HG02623 (cell line): ENCODE measurements at regions not wholly inside any gene's neighbourhood (a gene's known extent, or its start where the extent isn't known, plus 50 kb on each side); places are given as distances from the start of the nearest gene placed in this dataset.

Source experiments
- ATAC-seq: cut with Tn5 transposase; IDR thresholded peaks from one replicate; pipeline ENCODE4 v1.9.1; 2021; ENCODE audit warnings: moderate library complexity; ENCODE audit not compliant: unreplicated experiment

DNA sequence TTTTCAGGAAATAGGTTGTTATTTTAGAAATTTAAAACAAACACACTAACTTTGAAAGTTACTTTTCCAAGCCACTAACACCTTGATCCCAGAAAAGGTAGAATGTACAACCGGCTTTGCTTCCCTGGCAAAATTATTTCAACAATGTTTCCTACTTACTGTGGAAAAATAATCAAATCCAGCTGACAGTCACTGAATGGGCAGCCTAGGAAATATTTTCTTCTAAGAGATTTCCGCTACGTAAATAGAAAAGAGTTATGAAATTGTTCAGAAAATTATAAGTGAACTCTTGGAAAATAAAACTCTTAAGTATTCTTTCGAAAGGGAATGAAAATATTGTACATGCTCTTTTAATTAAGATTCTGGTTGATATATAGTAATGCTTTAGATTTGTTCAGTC, 195.7 kb downstream of the GASK1B start:
- no peak for ATAC-seq

DNA sequence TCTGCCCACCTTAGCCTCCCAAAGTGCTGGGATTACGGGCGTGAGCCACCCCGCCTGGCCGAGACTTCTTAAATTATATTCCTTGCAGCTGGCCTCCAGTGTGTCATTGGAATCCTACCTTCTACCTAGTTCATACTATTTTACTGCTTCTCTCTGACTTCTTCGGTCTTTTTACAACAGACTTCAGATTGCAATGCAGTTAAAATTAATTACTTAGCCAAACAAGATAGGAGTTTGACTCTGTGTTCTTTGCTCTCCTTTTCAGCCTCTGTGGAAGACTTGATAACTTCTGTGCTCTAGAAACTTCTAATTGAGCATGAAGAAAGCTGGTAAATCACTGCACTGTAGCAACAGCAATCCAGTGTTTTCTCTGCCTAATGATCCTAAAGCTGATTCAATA, 199.5 kb downstream of the GASK1B start:
- ATAC-seq = no peak

DNA sequence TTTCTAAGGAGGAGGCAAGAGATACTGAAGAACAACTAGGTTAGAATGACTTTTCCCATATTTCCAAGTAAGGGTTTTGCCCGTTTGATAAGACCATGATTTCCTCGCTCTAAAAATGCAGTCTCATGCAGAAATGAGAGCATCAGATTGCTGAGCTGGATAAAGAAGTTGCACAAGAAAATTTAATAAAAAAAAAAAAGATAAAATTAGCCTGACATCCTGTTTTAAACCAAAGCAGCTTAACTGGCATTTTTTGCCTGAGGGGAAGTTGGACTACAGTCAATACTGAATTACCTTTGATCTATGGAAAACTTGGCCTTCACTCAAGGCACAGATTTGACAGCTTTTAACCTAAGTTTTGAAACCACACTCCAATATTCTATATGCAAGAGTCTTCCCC, 208.4 kb downstream of the GASK1B start:
- ATAC-seq = no peak

DNA sequence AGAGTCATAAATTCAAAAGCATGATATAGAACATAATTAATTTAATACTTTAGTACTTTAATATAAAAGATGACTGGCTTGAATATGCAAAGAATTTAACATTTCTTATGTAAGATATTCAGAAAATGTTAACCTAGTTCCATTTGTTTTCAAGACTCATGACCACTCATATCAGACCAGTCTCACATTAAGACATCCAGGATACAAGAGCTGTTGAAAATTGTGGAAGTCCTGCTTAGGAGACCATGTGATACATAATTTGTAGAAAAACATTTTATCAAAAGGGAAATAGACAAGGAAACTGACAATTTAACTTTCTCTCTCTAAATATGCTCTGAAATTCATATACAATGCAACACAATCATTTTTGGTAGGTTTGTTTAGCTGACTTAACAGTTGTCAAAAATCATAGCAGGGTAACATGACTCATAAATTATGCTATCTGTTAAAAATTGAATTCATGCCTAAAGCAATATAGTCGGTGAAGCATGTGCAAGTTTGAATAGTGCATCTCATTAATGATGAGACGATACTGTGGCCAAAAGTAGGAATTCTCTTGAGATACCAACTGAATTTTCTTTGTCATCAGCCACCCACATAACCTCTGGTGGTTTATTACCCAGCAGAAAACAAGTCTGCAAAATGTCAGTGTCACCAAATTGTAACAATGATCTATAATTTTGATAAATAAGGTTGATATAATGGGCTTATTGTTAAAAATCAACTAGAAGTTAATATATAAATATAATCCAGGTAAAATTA, 211.4 kb downstream of the GASK1B start:
- no peak for ATAC-seq

DNA sequence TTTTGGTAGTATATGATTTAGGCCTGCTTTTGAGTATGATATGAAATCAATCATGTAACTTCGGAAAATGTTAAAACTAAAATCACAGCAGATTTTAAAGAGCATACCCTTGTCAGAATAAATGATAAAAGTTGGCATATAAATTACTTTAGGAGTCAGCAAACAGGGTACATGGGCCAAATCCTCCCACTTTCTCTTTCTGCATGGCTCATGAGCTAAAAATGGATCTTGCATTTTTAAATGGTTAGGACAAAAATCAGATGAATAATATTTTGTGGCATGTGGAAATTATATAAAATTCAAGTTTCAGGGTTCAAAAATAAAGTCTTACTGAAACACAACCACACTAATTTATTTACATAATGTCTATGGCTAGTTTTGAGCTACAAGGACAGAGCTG, 214.9 kb downstream of the GASK1B start:
- ATAC-seq = no peak

DNA sequence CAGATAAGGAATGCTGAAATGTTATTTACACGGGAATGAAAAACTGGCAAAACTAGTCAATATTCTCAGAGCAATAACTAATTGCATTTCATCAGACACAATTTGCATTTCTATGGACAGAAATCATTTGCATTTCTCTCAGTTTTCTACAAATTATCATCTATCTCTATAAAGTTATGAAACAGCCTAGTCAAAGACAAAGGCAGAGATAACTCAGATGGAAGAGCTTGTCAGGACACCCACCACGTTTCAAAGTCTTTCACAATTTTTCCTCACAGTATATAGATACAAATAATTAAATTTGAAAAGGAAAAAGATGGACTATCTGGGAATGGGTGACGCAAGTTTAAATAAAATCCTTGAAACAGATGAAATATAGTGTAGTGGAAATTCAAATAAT, 230.8 kb downstream of the GASK1B start:
- no peak for ATAC-seq

DNA sequence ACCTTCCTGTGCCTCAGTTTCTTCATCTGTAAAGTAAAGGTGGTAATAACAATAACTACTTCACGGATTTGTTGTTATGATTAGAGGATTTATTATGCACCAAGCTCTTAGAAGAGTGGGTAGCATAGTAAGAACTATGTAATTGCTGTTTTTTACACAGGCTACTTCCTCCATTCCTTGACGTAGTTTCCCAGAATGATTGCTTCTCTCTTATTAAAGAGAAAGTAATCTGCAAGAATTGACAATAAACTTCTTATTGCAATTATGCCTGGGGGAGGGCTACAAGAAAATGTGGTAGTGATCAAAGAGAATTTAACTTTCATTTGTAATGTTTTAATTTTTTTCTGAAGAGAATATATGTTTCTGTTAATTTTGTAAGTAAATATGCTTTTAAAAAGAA, 238.7 kb downstream of the GASK1B start:
- no peak for ATAC-seq

DNA sequence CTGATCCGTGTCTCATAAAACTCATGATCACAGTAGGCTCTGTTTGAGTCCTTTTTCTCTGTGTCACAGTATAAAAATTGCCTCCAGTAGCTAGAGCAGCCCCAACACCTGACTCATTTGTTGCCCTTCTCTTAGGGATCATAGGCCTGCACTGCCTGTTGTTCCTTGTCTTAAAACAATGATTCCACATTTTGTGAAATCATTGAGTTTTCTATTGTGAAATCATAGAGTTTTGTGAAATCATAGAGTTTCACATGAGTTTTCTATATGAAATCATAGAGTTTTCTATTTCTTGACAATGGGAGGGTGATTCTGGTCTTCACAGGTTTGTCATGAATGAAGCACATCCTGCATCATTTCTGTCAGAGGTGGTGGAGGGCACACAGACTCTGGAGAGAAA, 239.9 kb downstream of the GASK1B start:
- ATAC-seq = no peak

DNA sequence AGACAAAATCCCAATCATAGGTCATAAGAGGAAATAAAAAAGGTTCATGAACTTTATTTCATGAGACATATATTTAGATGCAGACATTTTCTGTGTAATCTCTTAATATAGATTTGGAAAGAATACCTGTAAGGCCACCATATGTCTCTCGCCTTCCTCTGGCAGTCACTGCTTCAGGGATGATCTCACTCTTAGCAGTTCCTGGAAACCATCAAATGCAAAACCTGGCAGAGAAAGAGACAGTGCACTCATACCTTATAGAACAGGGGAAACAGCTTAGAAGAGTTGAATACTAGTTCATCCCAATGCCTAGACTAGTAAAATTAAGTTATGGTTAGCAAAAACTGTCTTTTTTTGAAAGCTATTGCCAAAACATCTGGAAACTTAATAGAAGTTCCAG, 243.3 kb downstream of the GASK1B start:
- no peak for ATAC-seq

DNA sequence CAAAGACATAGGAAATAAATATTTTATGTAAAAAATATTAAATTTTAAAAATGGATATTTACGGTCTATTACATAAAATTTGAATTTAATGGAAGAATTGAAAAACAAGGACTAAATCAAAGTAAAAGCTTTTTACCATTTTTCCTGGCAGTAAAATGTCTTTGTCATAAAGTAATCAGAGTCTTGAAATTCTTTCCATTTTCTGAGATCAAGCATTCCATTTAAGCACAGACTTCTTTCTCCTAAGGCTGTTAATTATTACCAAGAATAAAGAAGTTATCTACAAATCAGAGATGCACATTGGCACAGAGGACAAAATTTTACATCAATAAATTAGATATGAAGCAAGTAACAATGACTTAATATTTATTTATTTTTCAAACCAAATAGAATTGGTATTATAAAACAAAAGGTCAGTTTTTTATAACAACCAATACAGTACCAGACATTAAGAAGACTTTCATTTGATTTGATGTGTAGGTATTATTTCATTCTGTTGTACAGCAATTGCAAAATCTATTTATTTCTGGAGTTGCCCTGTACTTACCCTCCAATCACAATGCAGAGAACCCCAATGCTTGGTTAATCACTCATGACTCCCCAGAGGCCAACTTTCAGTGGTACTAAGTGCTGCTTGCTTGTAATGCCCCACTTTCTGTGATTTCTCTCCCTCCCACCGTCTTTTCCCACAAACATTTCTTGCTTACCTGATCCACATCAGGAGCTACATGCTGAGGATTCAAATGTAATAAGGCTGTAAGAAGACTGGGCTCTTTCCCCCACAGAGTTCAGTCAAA, 254.6 kb downstream of the GASK1B start:
- ATAC-seq = no peak

DNA sequence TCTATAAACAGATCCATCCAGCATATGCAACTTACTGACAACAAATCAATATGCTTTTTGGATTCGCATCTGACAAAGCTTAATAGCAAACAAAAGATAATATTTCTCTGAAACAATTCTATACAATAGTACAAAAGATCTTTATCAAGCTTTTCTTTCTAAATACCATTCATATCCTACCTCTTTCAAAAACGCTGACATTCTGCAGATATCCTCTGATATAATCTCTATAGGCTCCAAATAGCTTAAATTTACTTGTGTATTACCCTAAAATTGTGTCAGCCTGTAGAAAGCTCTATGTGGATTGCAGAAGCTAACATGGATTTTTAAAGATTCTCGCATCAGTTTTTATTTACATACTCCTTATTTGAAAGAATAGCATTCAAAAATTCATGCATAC, 260.6 kb downstream of the GASK1B start:
- no peak for ATAC-seq

DNA sequence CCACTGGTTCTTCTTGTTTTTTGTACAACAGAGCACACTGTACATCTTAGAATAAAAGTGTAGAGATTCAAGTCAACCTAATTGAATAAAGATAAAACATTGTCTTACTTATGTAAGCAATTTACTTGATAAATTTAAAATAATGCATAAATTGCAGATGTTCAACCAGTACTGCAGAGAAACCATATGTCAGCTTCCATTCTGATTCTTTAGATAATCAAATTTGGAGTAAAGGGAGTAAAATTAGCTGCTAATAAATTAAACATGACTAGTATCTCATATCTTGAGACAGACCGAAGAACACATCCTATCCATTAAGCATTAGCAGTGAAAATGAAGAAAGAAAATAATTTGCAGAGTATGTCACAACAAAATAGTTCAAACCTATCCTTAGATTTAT, 261.2 kb downstream of the GASK1B start:
- no peak for ATAC-seq

DNA sequence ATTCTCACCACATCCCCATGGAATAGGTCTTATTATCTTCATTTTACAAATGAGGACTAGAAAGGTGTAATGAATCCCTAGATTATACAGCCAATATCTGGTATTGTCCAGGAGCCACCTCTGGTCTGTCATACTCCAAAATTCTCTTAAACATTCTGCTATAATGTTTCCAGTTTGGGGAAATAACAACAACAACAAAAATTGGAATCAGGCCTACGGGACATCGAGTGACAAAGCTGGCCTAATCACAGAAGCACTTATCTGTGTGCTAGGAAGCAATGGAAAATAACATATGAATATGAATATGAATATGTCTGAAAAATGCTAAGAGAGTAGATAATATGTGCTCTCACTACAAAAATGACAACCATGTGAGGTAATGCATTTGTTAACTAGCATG, 264.1 kb downstream of the GASK1B start:
- no peak for ATAC-seq

DNA sequence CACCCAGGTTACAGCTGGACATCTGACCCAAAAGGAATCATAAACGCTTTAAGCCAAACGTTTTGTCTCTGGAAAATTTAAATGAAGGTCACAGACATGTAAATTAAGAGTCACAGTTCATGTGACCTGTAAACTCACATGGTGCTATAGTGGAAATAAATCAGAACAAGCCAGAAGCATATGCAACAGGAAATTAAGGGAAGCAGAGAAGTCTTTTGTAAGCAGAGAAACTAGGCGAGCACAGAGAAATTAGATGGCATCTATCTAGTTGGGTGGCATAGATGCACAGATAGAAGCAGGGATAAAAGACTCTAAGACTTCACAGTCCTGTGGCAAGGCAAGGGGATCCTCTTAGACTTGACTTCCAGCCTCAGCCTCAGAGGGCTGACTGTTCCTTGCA, 264.8 kb downstream of the GASK1B start:
- no peak for ATAC-seq

DNA sequence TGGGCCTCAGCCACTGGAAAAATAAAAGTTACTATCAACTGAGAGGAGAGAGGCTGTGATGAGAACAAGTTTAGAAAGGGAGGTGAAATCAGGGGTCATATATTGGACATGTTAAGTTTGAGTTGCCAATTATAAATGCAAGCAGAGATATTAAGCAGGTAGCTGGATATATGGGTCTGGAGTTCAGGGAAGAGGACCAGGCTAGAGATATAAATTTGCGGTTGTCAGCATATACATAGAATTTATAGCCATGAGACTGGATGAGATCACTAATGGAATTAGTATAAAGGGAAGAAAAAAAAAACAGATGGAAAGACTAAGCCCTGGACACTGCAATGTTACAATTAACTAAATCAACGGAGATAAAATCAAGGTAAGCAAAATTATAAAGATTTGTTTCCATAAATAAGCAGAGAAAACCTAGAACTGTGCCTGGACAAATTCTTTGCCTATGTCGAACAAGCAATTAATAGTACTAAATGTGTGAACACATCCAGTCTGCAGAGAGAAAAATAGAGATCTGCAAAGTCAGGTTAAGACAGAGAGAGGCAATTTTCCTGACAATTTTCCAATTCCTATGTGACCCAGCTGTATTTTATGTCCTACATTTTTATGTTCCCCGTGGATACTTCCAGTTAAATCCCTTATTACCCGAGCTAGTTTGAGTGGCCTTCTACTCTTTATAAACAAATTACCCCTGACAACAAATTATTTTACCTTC, 265.4 kb downstream of the GASK1B start:
- no peak for ATAC-seq

DNA sequence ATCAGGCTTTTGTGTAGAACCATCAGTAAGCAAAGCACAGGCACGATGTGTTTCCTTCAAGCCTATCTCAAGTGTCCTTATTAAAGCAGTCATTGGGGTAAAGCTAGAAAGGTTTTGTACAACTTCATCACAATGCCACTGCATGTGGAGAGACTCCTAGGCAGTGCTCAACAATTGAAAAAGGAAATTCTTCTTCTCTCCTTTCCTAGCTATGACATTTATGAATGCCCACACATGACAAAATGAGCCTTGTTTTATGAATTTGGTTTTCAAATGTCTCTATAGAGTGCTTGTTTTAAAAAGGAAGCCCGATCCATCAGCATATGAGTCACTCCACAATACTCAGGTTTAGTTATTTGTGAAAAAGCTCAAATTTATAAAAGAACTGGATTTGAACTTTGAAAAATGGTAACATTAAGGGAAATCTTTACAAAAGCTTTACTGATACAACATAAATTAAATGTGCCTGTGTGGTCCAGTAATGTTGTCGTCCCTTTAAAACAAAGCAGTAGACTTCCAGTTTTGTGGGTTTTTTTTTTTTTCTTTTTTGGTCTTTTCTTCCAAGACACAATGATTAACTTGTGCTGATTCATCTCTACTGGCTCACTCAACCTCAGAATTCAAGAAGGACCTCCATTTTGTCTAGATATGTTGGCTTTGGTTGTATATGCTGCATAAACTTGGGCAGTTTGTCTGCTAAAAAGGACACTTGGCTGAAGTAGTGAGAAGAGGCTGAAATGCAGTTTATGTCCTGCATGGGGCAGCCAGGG, 273.8 kb downstream of the GASK1B start:
- ATAC-seq = no peak

DNA sequence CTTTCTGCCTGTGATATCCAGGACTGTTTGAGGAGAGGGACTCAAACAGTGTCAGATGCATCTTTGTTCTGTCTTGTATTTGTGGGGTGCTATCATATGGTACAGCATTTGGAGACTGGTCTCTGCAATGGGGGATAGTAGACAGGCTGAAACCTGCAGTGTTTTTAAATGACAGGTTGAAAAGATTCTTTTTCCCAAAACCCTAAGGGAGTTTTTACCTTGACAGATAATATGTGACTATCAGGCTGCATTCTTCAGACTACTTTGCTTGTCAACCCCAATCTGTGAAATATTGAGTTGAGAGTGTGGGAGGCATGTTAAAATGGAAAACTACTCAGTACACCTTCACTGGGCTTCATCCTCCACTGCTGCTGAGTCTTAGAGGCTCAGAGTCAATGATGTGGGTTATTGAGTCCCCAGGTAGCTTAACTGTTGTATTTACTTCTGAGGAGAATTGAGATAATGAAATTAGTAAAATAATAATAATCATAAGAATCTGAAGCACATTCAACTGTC, 274.9 kb downstream of the GASK1B start:
- ATAC-seq = no peak

DNA sequence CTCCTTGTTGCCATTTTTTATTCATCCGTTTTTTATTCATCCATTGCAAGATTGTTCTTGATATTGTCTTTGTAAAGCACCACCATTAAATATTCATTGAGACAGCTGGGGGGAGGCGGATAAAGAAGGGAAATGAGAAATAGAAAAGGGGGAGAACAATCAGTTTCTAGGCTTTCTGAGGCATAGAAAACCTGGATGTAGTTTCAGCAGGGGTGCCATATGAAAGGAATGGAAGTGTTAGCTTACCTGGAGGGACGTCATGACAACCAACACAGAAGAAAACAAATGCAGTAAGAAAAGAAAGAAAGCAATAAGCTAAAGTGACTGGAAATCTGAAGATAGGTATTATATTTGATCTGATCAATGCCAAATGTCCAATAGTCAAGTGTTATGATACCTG, 276.1 kb downstream of the GASK1B start:
- no peak for ATAC-seq

DNA sequence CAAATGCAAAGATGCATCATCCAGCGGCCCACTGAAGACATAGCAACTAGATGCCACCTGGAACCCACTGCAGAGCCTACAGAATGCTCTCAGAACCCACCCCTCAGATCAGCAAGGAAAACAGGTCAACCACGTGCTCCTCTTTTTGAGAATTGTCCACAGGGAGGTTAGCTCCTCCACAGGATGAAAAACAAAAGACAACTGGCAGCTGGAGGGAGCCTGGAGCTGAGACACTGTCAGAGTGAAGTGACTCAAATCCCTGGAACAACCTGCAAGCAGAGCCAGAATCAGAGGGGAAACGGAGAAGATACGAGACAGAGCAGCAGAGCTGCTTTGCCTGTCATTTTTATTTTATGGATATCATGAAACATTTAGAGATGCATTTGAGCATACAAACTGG, 277.6 kb downstream of the GASK1B start:
- ATAC-seq = no peak

DNA sequence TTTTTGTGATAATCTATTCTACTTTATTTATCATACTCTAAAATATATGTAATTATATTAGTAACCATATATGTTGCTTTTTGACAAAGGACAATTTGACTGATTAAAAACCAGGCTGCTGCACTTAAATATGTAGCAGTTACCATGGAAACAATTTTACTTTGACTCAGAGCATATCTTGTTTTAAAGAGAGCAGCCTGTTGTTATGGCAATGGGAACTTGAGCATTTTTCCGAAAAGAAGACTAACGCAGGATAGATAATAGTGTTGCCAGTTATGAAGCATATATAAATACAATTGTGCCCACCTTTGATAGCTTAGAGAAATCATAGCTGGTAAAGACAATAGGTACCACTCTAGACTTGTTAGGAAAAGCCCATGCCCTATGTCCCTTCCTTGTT, 283.0 kb downstream of the GASK1B start:
- ATAC-seq = no peak

DNA sequence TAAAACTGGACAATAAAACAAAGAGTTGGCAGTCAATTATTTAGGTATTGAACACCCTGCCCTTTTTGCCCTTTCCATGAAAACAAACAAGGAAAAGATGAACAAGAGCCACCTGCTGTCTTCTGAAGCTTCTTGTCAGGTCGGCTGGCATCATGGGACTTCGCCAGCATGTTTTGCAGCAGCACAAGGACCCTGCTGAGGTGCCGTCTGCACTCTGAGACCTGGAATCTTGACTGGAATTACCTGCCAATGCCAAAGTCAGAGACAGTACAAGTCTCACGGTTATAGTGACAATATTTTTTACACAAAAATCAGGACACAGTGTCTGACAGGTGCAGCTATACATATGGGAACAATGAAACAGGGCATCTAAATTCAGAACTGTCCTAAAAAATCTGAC, 284.5 kb downstream of the GASK1B start:
- ATAC-seq = no peak
